Stimulated activated CD4-positive, alpha-beta T cell treated with anti-CD3 and anti-CD28 coated beads, Interleukin-4, amount 100 ng/mL, for 1 hour (primary cell): ENCODE measurements at regions not wholly inside any gene's neighbourhood (a gene's known extent, or its start where the extent isn't known, plus 50 kb on each side); places are given as distances from the start of the nearest gene placed in this dataset.
"Not testable (repeated sequence)": the region's sequence is repeated elsewhere in the genome, so short reads cannot be mapped to it uniquely, and the experiment has no call there.

Source experiments
- DNase-seq: peaks from one replicate; pipeline ENCODE4 v3.0.0-alpha.2; 2020

DNA sequence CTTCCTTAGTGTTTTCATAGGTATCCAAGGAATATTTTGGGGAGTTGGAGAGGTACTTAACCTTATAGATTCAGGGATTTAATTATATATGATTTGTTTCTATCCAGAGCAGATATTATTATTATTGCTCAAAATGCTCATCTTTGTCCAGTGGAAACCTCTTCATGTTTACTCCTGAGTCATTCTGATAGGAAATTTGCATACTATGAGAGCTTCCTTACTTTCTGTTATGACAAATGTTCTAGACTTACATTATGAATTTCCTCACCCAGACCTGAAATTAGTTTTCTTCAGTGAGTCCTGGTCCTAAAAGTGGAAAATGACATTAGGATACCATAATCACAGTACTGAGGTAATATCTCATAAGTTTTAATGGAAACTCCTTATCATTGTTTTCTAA lies 57.5 kb upstream of the PLPPR5 start:
- no peak for DNase-seq

DNA sequence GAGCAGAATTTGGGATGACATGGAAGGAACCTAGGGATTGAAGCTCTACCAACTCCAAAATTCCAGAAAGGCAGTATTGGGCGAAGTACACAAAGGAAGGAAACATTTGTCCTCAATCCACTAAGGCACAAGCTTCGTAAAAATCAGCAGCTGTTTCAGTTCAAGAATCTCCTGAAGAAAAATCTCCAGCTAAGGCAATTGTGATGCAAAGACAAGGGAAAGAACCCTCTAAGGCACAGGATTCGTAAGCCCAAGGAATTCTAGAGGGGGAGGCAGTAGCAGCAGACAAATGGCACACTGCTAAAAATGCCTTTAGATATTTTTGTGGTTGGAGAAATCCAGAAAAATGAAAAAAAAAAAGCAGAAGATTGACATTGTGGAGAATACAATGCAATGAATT lies 64.5 kb upstream of the PLPPR5 start:
- DNase-seq = no peak

DNA sequence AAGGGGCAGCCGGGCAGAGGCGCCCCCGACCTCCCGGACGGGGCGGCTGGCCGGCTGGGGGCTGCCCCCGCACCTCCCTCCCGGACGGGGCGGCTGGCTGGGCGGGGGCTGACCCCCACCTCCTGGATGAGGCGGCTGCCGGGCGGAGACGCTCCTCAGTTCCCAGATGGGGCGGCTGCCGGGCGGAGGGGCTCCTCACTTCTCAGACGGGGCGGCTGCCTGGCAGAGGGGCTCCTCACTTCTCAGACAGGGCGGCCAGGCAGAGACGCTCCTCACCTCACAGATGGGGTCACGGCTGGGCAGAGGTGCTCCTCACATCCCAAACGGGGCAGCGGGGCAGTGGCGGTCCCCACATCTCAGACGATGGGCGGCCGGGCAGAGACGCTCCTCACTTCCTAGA lies 73.9 kb upstream of the PLPPR5 start:
- DNase-seq = not testable (repeated sequence)

DNA sequence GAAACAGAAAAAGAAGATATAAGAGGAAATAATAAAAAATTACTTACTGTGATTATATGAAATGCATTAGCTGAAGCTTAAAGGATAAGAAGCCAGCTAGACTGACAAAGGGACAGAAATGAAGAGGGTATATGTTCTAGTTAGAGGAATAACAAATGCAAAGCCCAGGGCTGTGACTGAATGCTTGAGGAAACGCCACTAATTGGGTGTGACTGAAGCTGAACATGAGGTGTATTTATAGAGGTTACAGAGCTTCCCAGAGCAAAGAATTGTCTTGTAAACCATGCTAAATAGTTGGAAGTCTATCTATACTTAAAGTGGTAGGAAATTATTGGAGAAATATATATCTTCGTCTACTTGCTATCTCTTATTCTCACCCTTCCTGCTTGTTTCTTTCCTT lies 77.7 kb upstream of the PLPPR5 start:
- DNase-seq = no peak

GRCh38 chr1:99083338-99083737 lies 78.7 kb upstream of the PLPPR5 start:
- no peak for DNase-seq

- DNase-seq = no peak
Measured at GRCh38 chr1:99084562-99084961, 79.9 kb upstream of the PLPPR5 start.

GRCh38 chr1:99086057-99086456 lies 81.4 kb upstream of the PLPPR5 start:
- no peak for DNase-seq

- no peak for DNase-seq
Measured at GRCh38 chr1:99098589-99098988, 93.9 kb upstream of the PLPPR5 start.

DNA sequence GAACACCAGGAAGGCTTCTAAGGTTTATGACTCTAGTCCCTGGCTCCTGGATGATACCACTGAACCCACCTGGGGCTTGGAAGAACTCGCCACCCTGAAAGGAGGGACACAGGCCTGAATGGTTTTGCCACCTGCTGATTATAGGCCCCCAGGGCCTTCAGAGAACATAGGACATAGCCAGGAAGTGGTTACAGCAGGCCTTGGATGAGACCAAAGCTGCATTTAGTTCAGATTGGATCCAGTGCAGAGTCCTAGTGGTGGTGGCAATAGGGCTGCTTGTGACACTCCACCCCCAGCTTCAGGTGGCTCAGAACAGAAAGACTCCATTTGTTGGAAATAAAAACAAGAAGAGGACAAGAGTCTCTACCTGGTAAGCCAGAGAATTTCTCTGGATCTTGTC lies 101.6 kb upstream of the PLPPR5 start:
- DNase-seq = no peak

DNA sequence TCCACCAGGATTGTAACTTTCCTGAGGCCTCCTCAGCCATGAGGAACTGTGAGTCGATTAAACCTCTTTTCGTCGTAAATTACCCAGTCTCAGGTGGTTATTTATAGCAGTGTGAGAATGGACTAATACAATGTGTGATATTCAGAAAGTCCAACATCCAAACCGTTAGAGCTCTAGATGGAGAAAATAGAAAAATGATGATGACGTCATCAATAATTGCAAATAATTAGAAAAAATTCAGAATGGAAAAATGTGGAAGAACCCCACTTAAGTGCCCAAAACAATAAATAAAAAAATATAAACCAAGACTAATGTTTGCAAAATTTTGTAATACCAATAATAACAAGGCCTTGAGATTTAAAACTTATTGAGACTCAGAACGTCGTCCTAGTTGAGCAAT lies 103.0 kb upstream of the PLPPR5 start:
- no peak for DNase-seq

DNA sequence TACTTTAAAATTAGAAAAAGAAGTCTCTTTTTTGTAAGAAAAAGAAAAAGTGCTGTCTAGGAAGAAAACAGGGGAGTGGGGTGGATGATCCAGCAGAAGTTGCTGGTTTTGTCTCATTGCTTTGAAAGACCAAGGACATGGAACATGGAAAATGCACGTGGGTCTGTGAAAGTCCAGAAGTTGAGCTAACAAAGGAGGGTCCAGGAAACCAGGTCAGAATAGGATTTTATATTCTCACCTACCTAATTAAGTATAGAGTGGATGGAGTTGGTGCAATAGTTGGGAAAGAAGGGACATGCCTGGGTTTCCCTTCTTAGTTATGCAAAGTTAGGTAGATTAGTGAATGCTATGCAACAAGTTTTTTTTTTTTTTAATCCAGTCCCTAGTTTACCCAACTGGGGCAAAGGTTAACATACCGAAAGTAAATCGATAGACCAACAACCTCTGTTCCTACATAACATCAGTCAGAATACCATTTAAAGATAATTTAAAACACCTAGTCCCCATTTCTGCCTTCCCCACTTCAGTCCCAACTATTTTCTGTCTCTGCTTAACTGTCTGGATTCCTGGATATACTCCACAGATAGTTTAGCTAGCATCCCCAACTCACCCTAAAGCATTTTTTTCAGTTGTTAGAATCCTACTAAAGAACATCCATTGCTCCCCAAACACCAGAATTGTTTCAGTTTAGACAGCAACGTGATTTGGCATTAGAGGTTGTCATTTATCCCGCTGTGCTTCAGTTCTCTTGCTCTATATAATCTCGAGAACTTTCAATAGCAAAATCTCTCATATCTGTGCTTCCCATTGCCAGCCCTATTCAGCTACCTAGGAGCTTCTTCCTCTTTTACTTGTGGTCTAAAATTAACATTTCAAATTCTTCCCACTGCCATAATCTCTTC lies 105.7 kb upstream of the PLPPR5 start:
- DNase-seq = no peak

GRCh38 chr1:99115231-99115630 lies 110.6 kb upstream of the PLPPR5 start:
- no peak for DNase-seq

GRCh38 chr1:99119188-99119587 lies 114.5 kb upstream of the PLPPR5 start:
- no peak for DNase-seq

DNA sequence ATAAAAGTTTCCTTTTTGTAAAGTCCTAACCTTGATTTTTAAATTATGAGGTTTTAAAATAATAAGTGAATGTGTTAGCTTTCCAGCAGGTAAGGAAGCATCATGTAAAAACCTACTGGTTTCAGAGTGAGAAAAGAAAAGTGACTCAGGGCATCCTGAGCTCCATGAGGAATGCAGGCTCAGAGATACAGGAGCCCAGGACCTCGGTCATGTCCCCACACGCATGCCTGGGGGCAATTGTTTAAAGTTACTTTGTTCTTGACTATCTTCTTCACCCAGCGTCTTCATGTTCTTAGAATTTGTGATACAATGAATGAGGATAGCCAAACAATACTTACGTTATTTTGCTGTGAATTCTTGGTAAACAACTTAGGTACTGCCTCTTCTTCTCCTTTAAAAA lies 117.4 kb upstream of the PLPPR5 start:
- no peak for DNase-seq

GRCh38 chr1:99123936-99124335 lies 119.3 kb upstream of the PLPPR5 start:
- DNase-seq = no peak

- no peak for DNase-seq
Measured at GRCh38 chr1:99131546-99131945, 126.9 kb upstream of the PLPPR5 start.

DNA sequence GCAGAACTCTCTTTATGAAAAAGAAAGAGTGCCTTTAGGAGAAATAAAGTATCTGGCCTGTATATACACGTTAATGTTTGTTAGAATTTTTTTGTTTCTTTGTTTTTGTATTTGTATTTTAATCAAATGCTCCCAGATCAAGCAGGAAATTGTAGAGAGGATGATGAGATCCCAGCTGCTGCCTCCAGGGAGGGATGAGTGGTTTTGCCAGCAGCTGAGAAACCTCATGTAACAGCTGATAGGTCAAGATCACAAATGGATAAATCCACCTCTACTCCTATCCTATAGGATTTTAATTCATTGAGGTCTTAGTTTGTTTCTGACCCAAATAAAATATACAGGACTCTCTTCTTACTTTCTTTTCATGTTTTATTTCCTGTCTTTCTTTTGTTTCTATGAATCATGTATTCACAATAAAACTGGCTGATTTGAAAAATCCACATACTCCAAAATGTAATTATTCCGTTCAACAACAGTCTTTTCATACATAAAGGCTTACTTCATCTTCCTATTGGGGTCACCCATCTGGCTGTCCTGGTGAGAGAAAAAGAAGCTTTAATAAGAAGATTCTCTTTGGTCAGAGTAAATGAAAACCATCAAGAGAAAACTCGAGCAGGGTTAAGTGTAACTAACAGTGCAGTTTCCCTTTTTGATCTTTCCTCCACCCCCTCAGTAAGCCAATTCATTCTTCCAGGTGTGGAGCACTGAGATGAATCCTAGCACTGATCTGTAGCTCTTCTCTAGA lies 129.3 kb upstream of the PLPPR5 start:
- DNase-seq = no peak

GRCh38 chr1:99137554-99138206 lies 126.6 kb upstream of the PLPPR4 start:
- DNase-seq = no peak

DNA sequence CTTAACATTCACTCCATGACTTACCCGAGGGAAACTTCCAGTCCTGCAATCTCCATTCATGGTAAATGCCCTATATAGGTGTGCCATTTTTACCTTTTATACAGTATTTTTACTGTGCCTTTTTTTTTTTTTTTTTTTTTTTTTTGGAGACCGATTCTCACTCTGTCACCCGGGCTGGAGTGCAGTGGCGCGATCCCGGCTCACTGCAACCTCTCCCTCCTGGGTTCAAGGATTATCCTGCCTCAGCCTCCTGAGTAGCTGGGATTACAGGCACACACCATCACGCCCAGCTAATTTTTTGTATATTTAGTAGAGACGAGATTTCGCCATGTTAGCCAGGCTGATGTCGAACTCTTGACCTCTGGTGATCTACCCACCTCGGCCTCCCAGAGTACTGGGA lies 124.4 kb upstream of the PLPPR4 start:
- DNase-seq = no peak

- DNase-seq = no peak
Measured at GRCh38 chr1:99146129-99146848, 118.0 kb upstream of the PLPPR4 start.

- DNase-seq = no peak
Measured at GRCh38 chr1:99149952-99150351, 114.3 kb upstream of the PLPPR4 start.

- DNase-seq = no peak
Measured at GRCh38 chr1:99152132-99152531, 112.2 kb upstream of the PLPPR4 start.

- no peak for DNase-seq
Measured at GRCh38 chr1:99163671-99164070, 100.6 kb upstream of the PLPPR4 start.
